K562 (cell line): ENCODE measurements at regions not wholly inside any gene's neighbourhood (a gene's known extent, or its start where the extent isn't known, plus 50 kb on each side); places are given as distances from the start of the nearest gene placed in this dataset.

Source experiments
- ATAC-seq: fragments of 200-7000 bp; cut with Tn5 transposase; 3 replicates; pipeline ENCODE4 v1.9.1; 2020; ENCODE audit warnings: moderate library complexity
- BruUV-seq: library from RNA; stranded (reverse); fragments of 400-500 nt; replicated peaks from 2 replicates; lab custom pipeline; 2021; lab: Mats Ljungman, UMichigan
- CTCF ChIA-PET: fragments of 300-600 bp; formaldehyde crosslinking; extraction: SDS; loops from one replicate; lab custom pipeline; 2021; ENCODE audit warnings: low intra/inter-chr PET ratio; lab: Yijun Ruan, JAX
- POLR2A ChIA-PET: fragments of 300-600, 350-650 bp; sonication (Branson Sonifier 250); formaldehyde crosslinking; extraction: SDS; loops from one replicate; lab custom pipeline; 2021; ENCODE audit warnings: antibody characterized with exemption, inconsistent platforms; lab: Yijun Ruan, JAX
- DNase-seq, 4 experiments: peaks; one replicate each; pipeline versions ENCODE4 v3.0.0 to v3.0.0-alpha.2; 2011 to 2018; ENCODE audit warnings: low spot score in 3 of 4, mixed read lengths in 3 of 4; ENCODE audit errors: extremely low read depth in 1 of 4
- FAIRE-seq: peaks from 2 replicates; lab custom pipeline; 2011; peaks lifted over from hg19 to GRCh38; lab: Jason Lieb, UNC
- H2AFZ ChIP-seq: 2 replicates; pipeline ENCODE4 v1.6.0; 2011; ENCODE audit warnings: low read depth, low read length, control low read depth, inconsistent platforms
- H3K27ac ChIP-seq: fragments of 200-600 bp; 3 replicates; pipeline ENCODE4 v1.8.0; 2011; ENCODE audit warnings: low read depth, mild to moderate bottlenecking, control low read depth, inconsistent platforms, low read length, moderate library complexity, mixed read lengths; ENCODE audit errors: extremely low read depth
- H3K27me3 ChIP-seq, 2 experiments: fragments of 300-600 bp in 1 of 2; 2 replicates in 1 of 2; 3 replicates in 1 of 2; pipeline versions ENCODE4 v1.6.0 to v1.8.0; 2011; ENCODE audit warnings: inconsistent platforms in 2 of 2, low read length in 2 of 2, mild to moderate bottlenecking in 1 of 2, mixed read lengths in 1 of 2, moderate library complexity in 1 of 2; ENCODE audit not compliant: control insufficient read depth in 2 of 2, insufficient read depth in 2 of 2
- H3K36me3 ChIP-seq: fragments of 300-600 bp; 3 replicates; pipeline ENCODE4 v1.8.0; 2011; ENCODE audit warnings: mild to moderate bottlenecking, low read length, inconsistent platforms; ENCODE audit not compliant: control insufficient read depth, insufficient read depth
- H3K4me1 ChIP-seq, 2 experiments: fragments of 200-600 bp in 1 of 2; replicated peaks in 1 of 2; 2 replicates in 1 of 2; 3 replicates in 1 of 2; pipeline versions ENCODE4 v1.5.1 to v1.8.0; 2011; ENCODE audit warnings: inconsistent platforms in 2 of 2, low read length in 2 of 2, mild to moderate bottlenecking in 1 of 2, mixed read lengths in 1 of 2, moderate library complexity in 1 of 2; ENCODE audit not compliant: control insufficient read depth in 2 of 2, insufficient read depth in 2 of 2
- H3K4me2 ChIP-seq: 2 replicates; pipeline ENCODE4 v1.6.1; 2011; ENCODE audit warnings: low read length, control low read depth, inconsistent platforms, mixed read lengths; ENCODE audit not compliant: insufficient read depth
- H3K4me3 ChIP-seq: fragments of 200-600 bp; sonication (generic), shearing (Covaris generic); 2 replicates; pipeline ENCODE4 v1.5.1; 2016; ENCODE audit warnings: control low read depth, inconsistent platforms
- H3K79me2 ChIP-seq: fragments of 200-600 bp; 3 replicates; pipeline ENCODE4 v1.8.0; 2011; ENCODE audit warnings: low read length, inconsistent platforms; ENCODE audit not compliant: control insufficient read depth, insufficient read depth
- H3K9ac ChIP-seq, 2 experiments: 2 replicates each; pipeline versions ENCODE4 v1.6.0 to v1.6.1; 2011; ENCODE audit warnings: low read depth in 2 of 2, low read length in 2 of 2, control low read depth in 1 of 2, inconsistent platforms in 1 of 2, mild to moderate bottlenecking in 1 of 2, mixed read lengths in 1 of 2; ENCODE audit not compliant: insufficient read depth in 1 of 2
- H3K9me1 ChIP-seq: one replicate; pipeline ENCODE4 v1.6.0; 2011; ENCODE audit warnings: inconsistent platforms, mild to moderate bottlenecking, low read length, moderate library complexity; ENCODE audit not compliant: control insufficient read depth, insufficient read depth
- H3K9me3 ChIP-seq: replicated peaks from 2 replicates; pipeline ENCODE4 v1.5.1; 2011; ENCODE audit warnings: low read depth, low read length, inconsistent platforms; ENCODE audit not compliant: control insufficient read depth, insufficient read depth
- H4K20me1 ChIP-seq: replicated peaks from 2 replicates; pipeline ENCODE4 v1.6.1; 2011; ENCODE audit warnings: low read length, inconsistent platforms, mixed read lengths; ENCODE audit not compliant: control insufficient read depth, insufficient read depth
- BCL6 ChIP-seq: fragments of 250-450 bp; sonication (Bioruptor Pico); IDR thresholded peaks from 2 replicates; pipeline ENCODE4 v1.4.0; 2020
- COPS2 ChIP-seq: fragments of 450-650 bp; conservative IDR thresholded peaks from 2 replicates; pipeline ENCODE4 v1.6.1; 2016; ENCODE audit warnings: mild to moderate bottlenecking, moderate library complexity
- GABPB1 ChIP-seq: sonication (generic); formaldehyde crosslinking; IDR thresholded peaks from 2 replicates; pipeline ENCODE4 v1.8.0; 2022; ENCODE audit warnings: mild to moderate bottlenecking, missing genetic modification reagents
- HEY1 ChIP-seq: fragments of 250-450 bp; sonication (Bioruptor Pico); IDR thresholded peaks from 2 replicates; pipeline ENCODE4 v1.5.0; 2020; ENCODE audit warnings: mild to moderate bottlenecking, moderate library complexity, borderline replicate concordance
- HMGXB4 ChIP-seq: sonication (generic); formaldehyde crosslinking; IDR thresholded peaks from 2 replicates; pipeline ENCODE4 v1.8.1; 2023; ENCODE audit warnings: mild to moderate bottlenecking, missing genetic modification reagents
- MYNN ChIP-seq, 2 experiments: sonication (generic); formaldehyde crosslinking in 1 of 2; IDR thresholded peaks; 2 replicates each; pipeline versions ENCODE4 v1.5.0 to v1.6.1; 2016 to 2020; ENCODE audit warnings: antibody characterized with exemption in 1 of 2, missing genetic modification reagents in 1 of 2
- NR4A1 ChIP-seq, 2 experiments: fragments of 250-450 bp in 1 of 2; fragments of 450-650 bp in 1 of 2; sonication (Bioruptor Pico) in 1 of 2; IDR thresholded peaks; 2 replicates each; pipeline versions ENCODE4 v1.4.0 to v1.6.1; 2016 to 2020; ENCODE audit warnings: mild to moderate bottlenecking in 2 of 2, missing compliant biosample characterization in 1 of 2, missing genetic modification characterization in 1 of 2, moderate library complexity in 1 of 2
- PML ChIP-seq: IDR thresholded peaks from 2 replicates; pipeline ENCODE4 v1.6.1; 2012; ENCODE audit warnings: low read length, inconsistent platforms
- SIX5 ChIP-seq, 2 experiments: IDR thresholded peaks; 2 replicates each; pipeline ENCODE4 v1.6.1; 2011; ENCODE audit warnings: low read length in 2 of 2, borderline replicate concordance in 1 of 2, low read depth in 1 of 2, mild to moderate bottlenecking in 1 of 2, moderate library complexity in 1 of 2; ENCODE audit not compliant: insufficient read depth in 1 of 2
- SLC30A9 ChIP-seq: fragments of 250-450 bp; sonication (Bioruptor Pico); IDR thresholded peaks from 2 replicates; pipeline ENCODE4 v1.8.0; 2022; ENCODE audit warnings: mild to moderate bottlenecking, moderate library complexity
- SMC3 ChIP-seq: conservative IDR thresholded peaks from 2 replicates; pipeline ENCODE4 v1.6.1; 2011; ENCODE audit warnings: low read depth, low read length, improper control_type of control experiment; ENCODE audit not compliant: insufficient read depth
- TEAD2 ChIP-seq: fragments of 450-650 bp; IDR thresholded peaks from 2 replicates; pipeline ENCODE4 v1.6.1; 2016; ENCODE audit warnings: missing genetic modification characterization, control low read depth, missing compliant biosample characterization
- TFAP4 ChIP-seq: sonication (generic); formaldehyde crosslinking; IDR thresholded peaks from 2 replicates; pipeline ENCODE4 v1.8.0; 2022; ENCODE audit warnings: missing genetic modification reagents, mild to moderate bottlenecking, moderate library complexity, borderline replicate concordance
- ZKSCAN3 ChIP-seq: fragments of 250-450 bp; sonication (Bioruptor Pico); IDR thresholded peaks from 2 replicates; pipeline ENCODE4 v1.4.0; 2020
- ZNF444 ChIP-seq: fragments of 250-450 bp; sonication (Bioruptor Pico); IDR thresholded peaks from 2 replicates; pipeline ENCODE4 v1.4.0; 2020; ENCODE audit warnings: mild to moderate bottlenecking, moderate library complexity
- WGBS: fragments of 100-300 bp; shearing (Covaris generic); methylation state at CpG from one replicate; pipeline ENCODE4 v1.1.6; 2016; ENCODE audit warnings: low coverage, mixed read lengths; ENCODE audit not compliant: insufficient coverage; ENCODE audit errors: missing lambda C conversion rate; 5-methylcytosine and 5-hydroxymethylcytosine counted together
- in situ Hi-C: fragments of 300-500 bp; cut with MboI; formaldehyde crosslinking; loops from 4 replicates; pipeline ENCODE4 v1.15.0; 2018; ENCODE audit warnings: inconsistent platforms, mixed read lengths
- intact Hi-C: fragments of 100-400 bp; cut with micrococcal nuclease; formaldehyde crosslinking; loops from 2 replicates; pipeline ENCODE4 v1.14.2; 2022

GRCh38 chr11:116334596-116334995 is 438.2 kb downstream of the BUD13 start (continued):
- TF ChIP-seq SMC3 (no peak), ZKSCAN3 (CRISPR knock-in tag) (no peak)

DNA sequence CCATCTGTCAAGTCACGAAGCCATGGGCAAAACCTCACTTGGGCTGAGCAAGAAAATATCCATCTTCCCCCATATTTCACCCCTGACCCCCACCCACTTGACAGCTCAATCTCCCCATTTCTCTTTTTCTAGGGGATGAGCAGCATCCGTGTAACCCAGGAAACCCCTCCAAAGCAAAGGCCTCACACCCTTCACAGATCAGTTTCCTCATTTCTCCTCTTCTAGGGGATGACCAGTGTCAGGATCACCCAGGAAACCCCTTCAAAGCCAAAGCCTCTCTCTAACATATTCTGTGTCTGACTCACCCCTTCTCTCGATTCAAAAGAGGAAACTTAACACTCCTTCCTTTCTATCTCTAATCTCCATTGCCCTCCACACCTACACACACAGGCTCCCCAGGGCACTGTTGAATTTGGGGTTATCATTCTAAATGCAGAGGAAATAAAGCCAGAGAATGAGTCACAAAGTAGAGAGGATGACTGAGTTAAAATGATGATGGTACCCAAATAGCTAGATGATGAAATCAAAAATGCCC is 439.7 kb downstream of the BUD13 start:
- no peak for DNase-seq
- no peak for FAIRE-seq
- BruUV-seq, result no TSS peak

More for the DNA sequence above, 439.7 kb downstream of the BUD13 start:
- Histone ChIP-seq H3K9ac (no peak overlapping the region), H3K27me3 (no peaks in the 10 kb centered on the region), H3K4me3 (no peak overlapping the region), H3K9me1 (no peaks in the 10 kb centered on the region), H3K27ac (no peak overlapping the region), H3K9me3 (no peaks in the 10 kb centered on the region), H3K36me3 (no peaks in the 10 kb centered on the region), H3K4me2 (no peak overlapping the region), H4K20me1 (no peaks in the 10 kb centered on the region), H3K79me2 (no peaks in the 10 kb centered on the region), H3K4me1 (no peaks in the 10 kb centered on the region), H2AFZ (no peak overlapping the region)
- TF ChIP-seq NR4A1 (CRISPR knock-in tag; IDR thresholded peaks at IDR 0.05) (no peak), NR4A1 (tag; IDR thresholded peaks at IDR 0.05) (no peak), TEAD2 (tag) (no peak), SLC30A9 (CRISPR knock-in tag) (no peak), ZKSCAN3 (CRISPR knock-in tag) (no peak), BCL6 (CRISPR knock-in tag) (no peak), GABPB1 (CRISPR knock-in tag) (no peak), SMC3 (no peak), SIX5 (IDR thresholded peaks at IDR 0.05; ENCODE audit: borderline replicate concordance in 1 of 2, insufficient read depth in 1 of 2, low read depth in 1 of 2, low read length in 2 of 2) (no peak), COPS2 (no peak), HMGXB4 (CRISPR knock-in tag) (no peak), ZNF444 (CRISPR knock-in tag) (no peak), MYNN (IDR thresholded peaks at IDR 0.05) (no peak), MYNN (CRISPR knock-in tag; IDR thresholded peaks at IDR 0.05) (no peak), PML (no peak), HEY1 (no peak), TFAP4 (CRISPR knock-in tag) (no peak)
- WGBS, result 3% methylated on average over 3 of the region's 3 CpGs
- intact Hi-C loops, result no loop called here
- in situ Hi-C loops, result no loop called here
- ChIA-PET CTCF (no interaction called here), POLR2A (no interaction called here)
- no peak for ATAC-seq
